ENCODE measurements at regions not wholly inside any gene's neighbourhood (a gene's known extent, or its start where the extent isn't known, plus 50 kb on each side); places are given as distances from the start of the nearest gene placed in this dataset.
"Not testable (repeated sequence)": the region's sequence is repeated elsewhere in the genome, so short reads cannot be mapped to it uniquely, and the experiment has no call there.

DNA sequence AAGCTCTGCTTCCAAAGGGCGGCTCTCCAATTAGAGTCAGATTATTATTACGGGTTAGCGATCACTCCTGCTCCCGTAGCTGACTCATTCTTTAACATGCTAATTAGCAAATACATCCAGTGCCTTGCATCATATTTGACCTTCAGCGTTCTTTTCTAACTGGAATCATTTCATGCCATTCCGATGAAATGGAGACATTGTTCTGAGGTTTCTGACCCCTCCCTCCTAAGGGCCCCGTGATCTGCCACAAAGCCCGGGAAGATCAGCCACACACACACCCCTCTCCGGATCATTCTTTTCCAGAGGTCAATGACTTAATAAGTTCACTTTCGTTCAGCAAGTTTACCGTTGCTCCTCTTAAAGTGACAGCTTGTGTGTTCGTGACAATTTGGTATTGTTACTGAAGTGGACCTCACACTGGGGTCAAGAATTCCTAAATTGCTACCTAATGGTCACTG is 200.4 kb downstream of the RTP5 start:
- peak in 1 of 2 donors; percentile 36 for DNase-seq (ENCODE audit: low spot score in 2 of 2)
- not testable (repeated sequence) for H3K36me3 ChIP-seq, H3K27me3 ChIP-seq, H3K9me3 ChIP-seq, H3K4me3 ChIP-seq
- WGBS, 2 donors = 16 to 31% methylated on average over 12 of the region's 12 CpGs
- TF ChIP-seq EP300 (IDR thresholded peaks at IDR 0.05) = peak in 1 of 2 donors; percentile 60
- Histone ChIP-seq H3K27ac (peak overlapping the region; percentile 24 to 90 (median 60)), H3K4me1 (peaks cover 0 to 28% (median 17%) of the 10 kb centered on the region in 4 donors)

DNA sequence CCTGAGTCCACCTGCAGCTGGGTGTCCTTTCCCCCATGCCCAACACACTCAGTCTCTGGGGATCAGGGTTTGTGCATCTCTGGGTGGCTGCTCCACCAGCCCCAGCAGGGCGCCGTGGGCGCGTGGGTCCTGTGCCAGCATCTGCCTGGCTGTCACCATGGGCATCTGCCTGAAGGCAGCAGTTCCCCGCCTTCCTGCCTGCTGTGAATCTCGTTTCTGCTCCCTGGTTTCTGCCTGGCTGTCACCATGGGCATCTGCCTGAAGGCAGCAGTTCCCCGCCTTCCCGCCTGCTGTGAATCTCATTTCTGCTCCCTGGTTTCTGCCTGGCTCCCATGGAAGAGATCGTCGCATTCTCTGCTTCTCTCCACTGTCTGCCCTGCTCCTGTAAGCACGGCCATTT is 201.2 kb downstream of the RTP5 start:
- WGBS, 2 donors = 66 to 86% methylated on average over 11 of the region's 11 CpGs
- H3K4me3 ChIP-seq; DNase-seq (ENCODE audit: low spot score in 2 of 2); H3K27me3 ChIP-seq; H3K36me3 ChIP-seq; H3K9me3 ChIP-seq: not testable (repeated sequence)
- Histone ChIP-seq H3K27ac (peak overlapping the region in 2 of 4 donors; percentile 73 to 90), H3K4me1 (peaks cover 0 to 34% (median 17%) of the 10 kb centered on the region in 4 donors)

DNA sequence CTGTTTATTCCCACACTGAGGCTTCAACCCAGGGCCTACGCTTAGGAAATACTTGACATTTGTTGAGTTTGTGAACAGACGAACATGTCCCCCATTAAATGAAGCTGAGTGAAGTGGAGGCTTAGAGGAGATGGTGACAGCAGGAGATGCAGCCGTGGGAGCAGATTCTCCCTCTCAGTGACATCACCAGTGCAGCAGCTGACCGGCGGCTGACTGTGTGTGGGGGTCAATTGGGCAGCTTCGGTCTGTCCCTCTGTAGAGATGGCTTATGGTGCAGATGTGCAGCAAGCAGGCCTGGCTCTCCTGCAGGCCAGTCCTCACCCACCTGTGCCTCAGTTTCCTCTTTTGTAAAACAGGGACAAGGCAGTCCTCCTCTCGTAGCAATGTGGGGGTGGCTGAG is 201.8 kb downstream of the RTP5 start:
- H3K36me3 ChIP-seq; H3K27me3 ChIP-seq; H3K9me3 ChIP-seq; H3K4me3 ChIP-seq; DNase-seq (ENCODE audit: low spot score in 2 of 2): not testable (repeated sequence)
- WGBS, 2 donors = 65 to 73% methylated on average over 7 of the region's 7 CpGs
- Histone ChIP-seq H3K4me1 (peaks cover 0 to 37% (median 17%) of the 10 kb centered on the region in 4 donors), H3K27ac (peak overlapping the region in 2 of 4 donors; percentile 73 to 90)

- not testable (repeated sequence) for H3K4me3 ChIP-seq; H3K27ac ChIP-seq; DNase-seq (ENCODE audit: low spot score in 2 of 2); H3K9me3 ChIP-seq; H3K36me3 ChIP-seq; H3K27me3 ChIP-seq
- peaks cover 0 to 37% (median 17%) of the 10 kb centered on the region in 4 donors for H3K4me1 ChIP-seq
- 74 to 89% methylated on average over 11 of the region's 11 CpGs for WGBS, 2 donors
Observed at GRCh38 chr2:242071936-242072335, 202.4 kb downstream of the RTP5 start.

- TF ChIP-seq POLR2A (IDR thresholded peaks at IDR 0.05) (no peak), CTCF (IDR thresholded peaks at IDR 0.05) (no peak), EP300 (IDR thresholded peaks at IDR 0.05) (no peak)
- no peaks in the 10 kb centered on the region for H3K9me3 ChIP-seq
- H3K36me3 ChIP-seq = no peaks in the 10 kb centered on the region
- 18 to 22% methylated on average over 2 of the region's 2 CpGs for WGBS, 2 donors
- peaks cover 0 to 24% (median 7%) of the 10 kb centered on the region in 4 donors for H3K4me1 ChIP-seq
- no peak overlapping the region for H3K27ac ChIP-seq
- H3K27me3 ChIP-seq = no peaks in the 10 kb centered on the region
- peak in 1 of 2 donors; percentile 44 for DNase-seq (ENCODE audit: low spot score in 2 of 2)
- H3K4me3 ChIP-seq = no peak overlapping the region
Observed at GRCh38 chr2:242075168-242075567, 205.6 kb downstream of the RTP5 start.

GRCh38 chr2:242075696-242076095 is 206.2 kb downstream of the RTP5 start:
- WGBS, 2 donors = 44 to 62% methylated on average over 7 of the region's 7 CpGs
- Histone ChIP-seq H3K4me1 (peaks cover 0 to 18% (median 2%) of the 10 kb centered on the region in 4 donors), H3K27me3 (no peaks in the 10 kb centered on the region), H3K9me3 (no peaks in the 10 kb centered on the region), H3K4me3 (no peak overlapping the region), H3K27ac (no peak overlapping the region), H3K36me3 (no peaks in the 10 kb centered on the region)
- DNase-seq (ENCODE audit: low spot score in 2 of 2) = no peak
- no peak for TF ChIP-seq POLR2A (IDR thresholded peaks at IDR 0.05)
- no peak for TF ChIP-seq CTCF (IDR thresholded peaks at IDR 0.05)
- TF ChIP-seq EP300 (IDR thresholded peaks at IDR 0.05) = no peak

DNA sequence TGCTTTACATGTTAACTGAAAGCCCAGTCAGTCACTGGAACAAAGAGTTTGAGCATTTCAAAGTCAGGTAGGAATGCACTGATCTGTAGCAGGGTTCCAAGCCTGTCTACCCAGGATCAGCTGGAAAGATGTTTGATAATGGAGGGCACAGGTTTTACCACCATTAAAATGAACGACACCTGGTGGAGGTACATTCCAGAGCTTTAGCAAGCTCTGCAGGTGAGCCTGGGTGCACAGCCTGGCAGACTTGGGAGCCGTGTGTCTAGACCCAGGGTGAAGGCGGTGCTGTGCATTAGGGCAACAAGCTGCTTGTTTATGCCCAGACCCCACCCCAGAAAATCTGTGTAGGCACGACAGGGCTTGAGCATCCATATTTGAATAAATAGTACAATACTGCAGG is 206.7 kb downstream of the RTP5 start:
- 78 to 91% methylated on average over 4 of the region's 4 CpGs for WGBS, 2 donors
- DNase-seq (ENCODE audit: low spot score in 2 of 2); H3K4me3 ChIP-seq; H3K36me3 ChIP-seq; H3K27ac ChIP-seq; H3K27me3 ChIP-seq; H3K9me3 ChIP-seq: not testable (repeated sequence)
- H3K4me1 ChIP-seq = peaks cover 0 to 17% (median 0%) of the 10 kb centered on the region in 4 donors

DNA sequence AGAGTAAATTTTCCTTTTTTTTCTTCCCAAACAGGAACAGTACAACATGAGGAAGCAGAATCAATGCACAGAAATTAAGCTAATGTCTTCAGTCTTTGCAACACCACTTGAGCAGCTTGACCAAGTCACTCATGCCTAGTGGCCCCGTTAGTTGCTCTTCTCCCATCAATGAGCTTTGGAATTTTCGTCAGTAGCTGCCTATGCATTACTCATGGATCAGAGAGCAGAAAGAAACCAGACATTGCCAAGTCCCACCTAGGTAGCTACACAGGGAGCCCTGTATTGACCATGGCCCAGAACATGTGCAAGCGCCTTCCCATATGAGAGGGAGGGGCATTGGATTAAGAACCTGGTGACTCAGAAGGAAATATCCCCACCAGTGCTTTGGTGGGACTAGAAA is 208.9 kb downstream of the RTP5 start:
- 57 to 70% methylated on average over 2 to 3 of the region's 3 CpGs for WGBS, 2 donors
- not testable (repeated sequence) for H3K9me3 ChIP-seq; H3K27ac ChIP-seq; H3K27me3 ChIP-seq; DNase-seq (ENCODE audit: low spot score in 2 of 2); H3K36me3 ChIP-seq; H3K4me3 ChIP-seq
- peaks cover 0 to 12% (median 0%) of the 10 kb centered on the region in 4 donors for H3K4me1 ChIP-seq

DNA sequence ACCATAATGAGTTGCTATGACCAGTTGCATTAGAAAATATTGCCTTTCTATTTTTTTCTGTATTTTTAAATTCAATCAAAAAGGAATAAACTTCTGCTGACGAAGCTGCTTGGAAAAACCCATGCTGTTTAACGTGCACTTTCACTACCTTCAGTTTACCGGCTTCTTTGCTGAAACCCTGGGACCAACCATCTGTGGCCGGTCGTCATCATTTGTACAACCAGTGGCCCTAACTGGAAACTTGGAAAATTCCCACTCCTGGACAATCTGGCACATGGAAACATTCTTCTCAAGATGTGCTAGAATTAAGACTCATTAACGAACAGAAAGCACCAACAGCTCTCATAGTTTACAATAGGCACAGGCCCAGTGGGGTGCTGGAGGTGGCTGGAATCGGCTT is 210.3 kb downstream of the RTP5 start:
- H3K27me3 ChIP-seq; H3K4me3 ChIP-seq; H3K36me3 ChIP-seq; DNase-seq (ENCODE audit: low spot score in 2 of 2); H3K9me3 ChIP-seq; H3K27ac ChIP-seq: not testable (repeated sequence)
- WGBS, 2 donors = 81 to 87% methylated on average over 7 of the region's 7 CpGs
- H3K4me1 ChIP-seq = peaks cover 0 to 11% (median 0%) of the 10 kb centered on the region in 4 donors

DNA sequence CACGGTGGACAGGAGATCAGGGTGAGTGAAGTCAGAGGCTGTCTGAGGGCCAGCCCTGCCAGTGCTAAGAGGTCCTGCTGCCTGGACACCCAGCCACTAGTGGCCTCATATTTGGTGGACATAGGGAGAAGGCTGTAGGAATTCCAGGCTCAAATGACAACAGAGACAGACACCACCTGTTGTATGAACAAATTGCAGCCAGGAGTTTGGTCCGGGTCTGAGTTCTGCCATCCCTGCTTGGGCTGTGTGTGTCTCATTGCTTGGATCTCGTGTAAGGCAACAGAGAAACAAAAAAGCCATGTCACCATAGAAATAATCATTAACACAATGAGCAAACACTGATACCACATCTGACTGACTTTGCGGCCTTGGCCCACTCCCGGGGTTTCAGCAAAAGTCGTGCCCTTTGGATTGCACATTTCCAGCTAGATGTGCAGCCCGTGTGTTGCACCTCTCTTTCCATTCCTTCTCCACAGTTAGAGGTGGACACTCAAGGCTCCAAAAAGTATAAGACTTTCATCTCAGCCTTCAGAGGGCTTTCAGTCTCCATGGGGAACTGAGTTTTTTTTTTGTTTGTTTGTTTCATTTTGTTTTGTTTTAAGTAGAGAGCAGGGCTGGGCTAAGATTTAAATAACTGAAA is 211.2 kb downstream of the RTP5 start:
- H3K4me1 ChIP-seq; H3K36me3 ChIP-seq; H3K9me3 ChIP-seq; H3K27ac ChIP-seq; DNase-seq (ENCODE audit: low spot score in 2 of 2); H3K4me3 ChIP-seq; H3K27me3 ChIP-seq: not testable (repeated sequence)
- 74 to 82% methylated on average over 7 of the region's 7 CpGs for WGBS, 2 donors

DNA sequence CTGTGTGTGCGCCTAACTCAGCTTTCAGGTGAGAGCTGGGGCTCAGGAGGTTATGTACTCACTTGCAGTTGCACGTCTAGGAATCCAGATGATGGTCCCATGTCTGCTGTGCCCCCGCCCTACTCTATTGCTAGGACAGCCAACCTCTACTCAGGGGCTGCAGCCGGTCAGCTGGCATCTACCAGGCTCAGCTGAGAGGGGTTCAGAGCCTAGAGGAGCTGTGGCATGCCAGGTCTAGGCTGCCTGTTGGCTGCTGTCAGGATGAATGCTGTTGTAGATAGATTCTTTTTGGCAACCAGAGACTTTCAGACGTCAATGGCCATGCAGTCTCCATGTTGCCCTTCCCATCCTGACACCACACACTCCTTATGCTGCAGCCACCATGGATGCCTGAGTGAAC is 214.5 kb downstream of the RTP5 start:
- not testable (repeated sequence) for H3K27me3 ChIP-seq; H3K36me3 ChIP-seq; DNase-seq (ENCODE audit: low spot score in 2 of 2); H3K9me3 ChIP-seq; H3K4me3 ChIP-seq; H3K27ac ChIP-seq
- H3K4me1 ChIP-seq = peaks cover 0 to 25% (median 0%) of the 10 kb centered on the region in 4 donors
- 33 to 70% methylated on average over 1 to 5 of the region's 5 CpGs for WGBS, 2 donors
